OCI-LY3 (cell line): ENCODE measurements at regions not wholly inside any gene's neighbourhood (a gene's known extent, or its start where the extent isn't known, plus 50 kb on each side); places are given as distances from the start of the nearest gene placed in this dataset.

Experiments
- H2AFZ ChIP-seq: fragments of 200-600, 300-600 bp; shearing (Covaris generic); 2 replicates; pipeline ENCODE4 v1.6.0; 2014; ENCODE audit warnings: antibody characterized with exemption, low read depth, low read length
- H3K27ac ChIP-seq: fragments of 200-600, 300-600 bp; sonication (generic); 2 replicates; pipeline ENCODE4 v1.5.1; 2014; ENCODE audit warnings: mild to moderate bottlenecking, low read length, moderate library complexity, mixed read lengths
- H3K27me3 ChIP-seq: fragments of 200-600, 300-600 bp; sonication (generic); 2 replicates; pipeline ENCODE4 v1.6.1; 2014; ENCODE audit warnings: low read depth, low read length, mixed read lengths
- H3K36me3 ChIP-seq: fragments of 200-600, 300-600 bp; sonication (generic); replicated peaks from 2 replicates; pipeline ENCODE3; 2014; ENCODE audit warnings: low read depth, low read length, mixed read lengths
- H3K4me1 ChIP-seq: fragments of 300-600, 200-600 bp; sonication (generic); 2 replicates; pipeline ENCODE4 v1.6.1; 2014; ENCODE audit warnings: low read length, mixed read lengths
- H3K4me2 ChIP-seq: fragments of 200-600, 300-600 bp; sonication (generic); 2 replicates; pipeline ENCODE4 v1.6.1; 2014; ENCODE audit warnings: low read length, mixed read lengths
- H3K4me3 ChIP-seq: fragments of 300-600, 200-600 bp; sonication (generic); 2 replicates; pipeline ENCODE4 v1.5.1; 2014; ENCODE audit warnings: antibody characterized with exemption, mild to moderate bottlenecking, low read length, moderate library complexity
- H3K79me2 ChIP-seq: fragments of 300-600, 200-600 bp; shearing (Covaris generic); 2 replicates; pipeline ENCODE4 v1.6.1; 2014; ENCODE audit warnings: mild to moderate bottlenecking, low read length, mixed read lengths
- H3K9ac ChIP-seq: fragments of 300-600, 200-600 bp; shearing (Covaris generic); 2 replicates; pipeline ENCODE4 v1.6.0; 2014; ENCODE audit warnings: mild to moderate bottlenecking, low read length, moderate library complexity
- H3K9me3 ChIP-seq: fragments of 200-600, 300-600 bp; shearing (Covaris generic); 2 replicates; pipeline ENCODE4 v1.6.1; 2014; ENCODE audit warnings: low read length, mixed read lengths; ENCODE audit not compliant: insufficient read depth
- H4K20me1 ChIP-seq: fragments of 200-600, 300-600 bp; sonication (generic); 2 replicates; pipeline ENCODE4 v1.6.1; 2016; ENCODE audit warnings: low read length, mixed read lengths; ENCODE audit not compliant: insufficient read depth
- CTCF ChIP-seq: fragments of 200-600, 300-600 bp; sonication (generic); IDR thresholded peaks from 2 replicates; pipeline ENCODE4 v1.5.1; 2014; ENCODE audit warnings: antibody characterized with exemption, low read length, low read depth
- EZH2phosphoT487 ChIP-seq: fragments of 200-600 bp; shearing (Covaris generic); IDR thresholded peaks from 2 replicates; pipeline ENCODE4 v1.6.1; 2018; ENCODE audit warnings: antibody characterized with exemption, mixed run types, low read depth

DNA sequence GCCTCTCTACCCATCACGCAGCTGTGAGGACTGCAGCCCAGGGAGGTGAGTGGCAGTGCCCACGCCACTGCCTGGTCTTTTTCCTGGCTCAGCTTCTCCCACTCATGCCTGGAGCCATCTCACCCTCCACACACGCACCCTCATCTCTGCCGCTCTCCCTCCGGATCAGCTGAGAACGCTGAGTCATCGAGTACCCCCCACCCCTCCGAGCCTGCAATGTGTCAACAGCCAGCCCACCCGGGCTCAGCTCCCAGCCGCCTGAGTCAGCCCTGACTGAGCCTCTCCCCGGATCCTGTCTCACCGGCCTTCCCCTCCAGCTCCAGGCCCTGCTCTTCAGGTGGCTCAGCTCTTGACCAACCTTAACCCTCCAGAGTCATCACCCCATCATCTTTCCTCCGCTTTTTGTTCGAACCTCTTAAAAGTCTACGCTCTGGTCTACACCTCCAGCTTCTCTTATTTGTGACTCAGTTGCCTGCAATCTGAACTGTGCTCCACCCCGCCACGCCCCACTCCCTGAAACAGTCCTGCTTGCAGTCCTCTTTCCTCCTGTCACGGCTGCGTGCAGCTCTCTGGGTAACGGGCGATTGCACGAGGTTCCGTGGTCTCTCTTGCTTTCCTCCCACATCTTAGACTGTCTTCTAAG is 94.4 kb upstream of the ASAP2 start:
- Histone ChIP-seq H3K27ac (no peak overlapping the region), H3K79me2 (no peaks in the 10 kb centered on the region), H3K36me3 (no peaks in the 10 kb centered on the region), H4K20me1 (no peaks in the 10 kb centered on the region), H3K9ac (no peak overlapping the region), H3K9me3 (no peaks in the 10 kb centered on the region), H3K4me2 (no peak overlapping the region), H2AFZ (no peak overlapping the region), H3K27me3 (no peaks in the 10 kb centered on the region), H3K4me1 (no peaks in the 10 kb centered on the region), H3K4me3 (no peak overlapping the region)
- TF ChIP-seq EZH2phosphoT487 (no peak), CTCF (no peak)

GRCh38 chr2:9110893-9111569 is 95.6 kb upstream of the ASAP2 start:
- H3K36me3 ChIP-seq = no peaks in the 10 kb centered on the region
- no peak overlapping the region for H2AFZ ChIP-seq
- H3K4me1 ChIP-seq = no peaks in the 10 kb centered on the region
- H3K9ac ChIP-seq = no peak overlapping the region
- no peaks in the 10 kb centered on the region for H4K20me1 ChIP-seq
- no peaks in the 10 kb centered on the region for H3K79me2 ChIP-seq
- H3K9me3 ChIP-seq = no peaks in the 10 kb centered on the region
- no peak overlapping the region for H3K27ac ChIP-seq
- no peaks in the 10 kb centered on the region for H3K27me3 ChIP-seq
- no peak overlapping the region for H3K4me2 ChIP-seq
- peak; percentile 13; the same call in 1 of the 2 replicates for TF ChIP-seq CTCF
- TF ChIP-seq EZH2phosphoT487 = no peak
- no peak overlapping the region for H3K4me3 ChIP-seq

DNA sequence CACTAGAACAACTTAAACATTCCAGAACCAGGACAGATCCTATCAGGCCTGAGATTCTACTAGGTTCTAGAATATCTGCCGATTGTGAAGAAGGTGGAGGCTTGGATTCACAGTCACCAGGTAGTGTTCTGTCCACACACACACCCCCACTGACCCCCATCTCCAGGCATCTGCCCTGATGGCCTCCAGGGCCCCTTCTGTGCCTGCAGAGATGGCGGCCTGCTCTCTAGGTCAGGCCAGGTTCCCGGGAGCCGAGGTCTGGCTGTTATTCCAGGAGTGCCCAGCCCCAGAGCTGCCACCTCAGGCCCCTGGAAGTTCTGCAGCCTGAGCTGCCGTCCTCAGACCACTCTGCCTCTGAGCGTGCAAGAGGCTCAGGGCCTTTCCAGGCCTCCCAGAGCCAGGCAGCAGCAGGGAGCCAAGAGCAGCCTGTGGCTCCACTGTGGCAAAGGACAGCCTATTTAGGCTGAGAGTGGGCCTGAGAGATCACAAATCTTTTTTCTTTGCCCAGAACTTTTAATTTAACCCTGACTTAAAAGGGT is 96.2 kb upstream of the ASAP2 start:
- TF ChIP-seq EZH2phosphoT487 = no peak
- TF ChIP-seq CTCF = no peak
- Histone ChIP-seq H3K9me3 (no peaks in the 10 kb centered on the region), H3K27ac (no peak overlapping the region), H2AFZ (no peak overlapping the region), H3K79me2 (no peaks in the 10 kb centered on the region), H3K9ac (no peak overlapping the region), H4K20me1 (no peaks in the 10 kb centered on the region), H3K36me3 (no peaks in the 10 kb centered on the region), H3K4me1 (no peaks in the 10 kb centered on the region), H3K27me3 (no peaks in the 10 kb centered on the region), H3K4me2 (no peak overlapping the region), H3K4me3 (no peak overlapping the region)

DNA sequence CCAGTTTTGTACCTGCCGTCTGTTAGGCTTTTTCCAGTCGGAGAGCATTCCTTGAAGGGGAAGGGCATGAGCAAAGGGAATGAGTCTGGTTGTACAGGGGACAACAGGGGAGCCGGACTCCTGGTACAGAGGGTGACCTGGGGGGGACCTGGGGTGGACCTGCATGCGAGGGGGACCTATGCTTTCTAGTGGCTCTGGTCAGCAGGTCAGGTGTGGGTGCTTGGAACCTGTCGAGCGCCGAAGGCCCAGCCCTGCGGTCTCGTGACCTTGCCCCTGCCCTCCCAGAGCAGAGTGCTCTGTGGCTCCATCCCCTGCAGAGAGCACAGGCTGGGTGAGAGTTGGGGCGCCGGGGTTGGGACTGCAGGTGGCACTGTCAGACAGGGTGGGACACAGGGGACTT is 96.7 kb upstream of the ASAP2 start:
- Histone ChIP-seq H3K9me3 (no peaks in the 10 kb centered on the region), H3K9ac (no peak overlapping the region), H3K4me2 (no peak overlapping the region), H3K27me3 (no peaks in the 10 kb centered on the region), H4K20me1 (no peaks in the 10 kb centered on the region), H2AFZ (no peak overlapping the region), H3K27ac (no peak overlapping the region), H3K79me2 (no peaks in the 10 kb centered on the region), H3K36me3 (no peaks in the 10 kb centered on the region), H3K4me3 (no peak overlapping the region), H3K4me1 (no peaks in the 10 kb centered on the region)
- TF ChIP-seq EZH2phosphoT487 = no peak
- TF ChIP-seq CTCF = no peak
